ENCODE measurements at regions not wholly inside any gene's neighbourhood (a gene's known extent, or its start where the extent isn't known, plus 50 kb on each side); places are given as distances from the start of the nearest gene placed in this dataset.

DNA sequence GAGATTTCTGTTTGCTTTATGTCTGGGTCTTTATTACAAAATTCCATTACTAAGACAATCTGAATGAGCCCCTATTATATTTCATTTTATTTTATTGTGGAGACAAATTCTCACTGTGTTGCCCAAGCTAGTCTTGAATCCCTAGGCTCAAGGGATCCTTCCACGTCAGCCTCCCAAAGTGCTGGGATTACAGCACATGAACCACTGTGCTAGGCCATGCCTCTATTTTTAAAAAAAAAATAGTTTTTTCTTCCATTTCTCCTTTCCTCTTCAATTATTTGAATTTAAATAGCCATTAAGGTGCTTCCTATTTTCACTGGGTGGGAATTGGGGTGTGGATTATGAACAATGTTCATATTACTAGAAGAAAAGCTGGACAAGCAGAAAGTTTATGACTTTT, 1587.4 kb downstream of the GRIK2 start (continued):
- TF ChIP-seq, protein P1, sequence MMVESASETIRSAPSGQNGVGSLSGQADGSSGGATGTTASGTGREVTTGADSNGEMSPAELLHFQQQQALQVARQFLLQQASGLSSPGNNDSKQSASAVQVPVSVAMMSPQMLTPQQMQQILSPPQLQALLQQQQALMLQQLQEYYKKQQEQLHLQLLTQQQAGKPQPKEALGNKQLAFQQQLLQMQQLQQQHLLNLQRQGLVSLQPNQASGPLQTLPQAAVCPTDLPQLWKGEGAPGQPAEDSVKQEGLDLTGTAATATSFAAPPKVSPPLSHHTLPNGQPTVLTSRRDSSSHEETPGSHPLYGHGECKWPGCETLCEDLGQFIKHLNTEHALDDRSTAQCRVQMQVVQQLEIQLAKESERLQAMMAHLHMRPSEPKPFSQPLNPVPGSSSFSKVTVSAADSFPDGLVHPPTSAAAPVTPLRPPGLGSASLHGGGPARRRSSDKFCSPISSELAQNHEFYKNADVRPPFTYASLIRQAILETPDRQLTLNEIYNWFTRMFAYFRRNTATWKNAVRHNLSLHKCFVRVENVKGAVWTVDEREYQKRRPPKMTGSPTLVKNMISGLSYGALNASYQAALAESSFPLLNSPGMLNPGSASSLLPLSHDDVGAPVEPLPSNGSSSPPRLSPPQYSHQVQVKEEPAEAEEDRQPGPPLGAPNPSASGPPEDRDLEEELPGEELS (CRISPR knock-in tag; IDR thresholded peaks at IDR 0.05; ENCODE audit: borderline replicate concordance): no peak
- TF ChIP-seq PTBP1 (IDR thresholded peaks at IDR 0.05; ENCODE audit: low read depth, low read length): no peak
- no peak for TF ChIP-seq POLR2A (conservative IDR thresholded peaks at IDR 0.05)

DNA sequence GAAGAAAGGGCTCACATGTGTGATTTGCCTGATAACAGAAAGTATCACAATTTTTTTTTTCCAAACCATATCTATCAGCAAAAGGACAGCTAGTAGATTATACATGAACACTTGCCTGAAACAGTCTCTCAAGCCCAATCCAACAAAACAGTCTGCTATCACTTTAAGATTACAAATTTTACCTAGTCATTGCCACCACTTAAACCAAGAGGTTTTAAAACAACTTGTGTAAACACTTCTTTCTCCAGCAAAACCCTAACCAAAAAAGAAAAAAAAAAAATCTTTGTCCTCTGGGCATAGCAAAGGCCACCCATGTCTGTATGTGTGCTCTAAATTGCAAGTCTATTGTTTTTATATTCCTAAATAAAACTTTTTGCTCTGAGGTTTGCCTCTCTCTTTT, 1568.4 kb downstream of the GRIK2 start:
- no TSS peak for BruUV-seq (replicated peaks)
- POLR2A ChIA-PET: no interaction called here
- TF ChIP-seq PHB2 (IDR thresholded peaks at IDR 0.05; ENCODE audit: low read depth) (no peak), ZNF431 (CRISPR knock-in tag; IDR thresholded peaks at IDR 0.05) (no peak), CBX5 (IDR thresholded peaks at IDR 0.05; ENCODE audit: borderline replicate concordance, low read depth) (no peak), ZNF316 (IDR thresholded peaks at IDR 0.05) (no peak), HNRNPLL (IDR thresholded peaks at IDR 0.05; ENCODE audit: low read depth, low read length, poor library complexity, severe bottlenecking) (no peak), PHB (CRISPR knock-in tag; IDR thresholded peaks at IDR 0.05) (no peak), TRIM28 (IDR thresholded peaks at IDR 0.05) (no peak), ZNF584 (CRISPR knock-in tag; IDR thresholded peaks at IDR 0.05; ENCODE audit: low read depth) (no peak), RFX5 (IDR thresholded peaks at IDR 0.05; ENCODE audit: low read depth, low read length) (no peak), HNRNPUL1 (IDR thresholded peaks at IDR 0.05; ENCODE audit: low read length) (no peak), ZNF764 (CRISPR knock-in tag; IDR thresholded peaks at IDR 0.05; ENCODE audit: low read depth) (no peak), HDAC1 (IDR thresholded peaks at IDR 0.05) (no peak)
- TF ChIP-seq, protein P2, sequence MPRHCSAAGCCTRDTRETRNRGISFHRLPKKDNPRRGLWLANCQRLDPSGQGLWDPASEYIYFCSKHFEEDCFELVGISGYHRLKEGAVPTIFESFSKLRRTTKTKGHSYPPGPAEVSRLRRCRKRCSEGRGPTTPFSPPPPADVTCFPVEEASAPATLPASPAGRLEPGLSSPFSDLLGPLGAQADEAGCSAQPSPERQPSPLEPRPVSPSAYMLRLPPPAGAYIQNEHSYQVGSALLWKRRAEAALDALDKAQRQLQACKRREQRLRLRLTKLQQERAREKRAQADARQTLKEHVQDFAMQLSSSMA (CRISPR knock-in tag; IDR thresholded peaks at IDR 0.05): no peak
- TF ChIP-seq, protein P3, sequence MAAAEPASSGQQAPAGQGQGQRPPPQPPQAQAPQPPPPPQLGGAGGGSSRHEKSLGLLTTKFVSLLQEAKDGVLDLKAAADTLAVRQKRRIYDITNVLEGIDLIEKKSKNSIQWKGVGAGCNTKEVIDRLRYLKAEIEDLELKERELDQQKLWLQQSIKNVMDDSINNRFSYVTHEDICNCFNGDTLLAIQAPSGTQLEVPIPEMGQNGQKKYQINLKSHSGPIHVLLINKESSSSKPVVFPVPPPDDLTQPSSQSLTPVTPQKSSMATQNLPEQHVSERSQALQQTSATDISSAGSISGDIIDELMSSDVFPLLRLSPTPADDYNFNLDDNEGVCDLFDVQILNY (CRISPR knock-in tag; IDR thresholded peaks at IDR 0.05): no peak
- TF ChIP-seq, protein P4, sequence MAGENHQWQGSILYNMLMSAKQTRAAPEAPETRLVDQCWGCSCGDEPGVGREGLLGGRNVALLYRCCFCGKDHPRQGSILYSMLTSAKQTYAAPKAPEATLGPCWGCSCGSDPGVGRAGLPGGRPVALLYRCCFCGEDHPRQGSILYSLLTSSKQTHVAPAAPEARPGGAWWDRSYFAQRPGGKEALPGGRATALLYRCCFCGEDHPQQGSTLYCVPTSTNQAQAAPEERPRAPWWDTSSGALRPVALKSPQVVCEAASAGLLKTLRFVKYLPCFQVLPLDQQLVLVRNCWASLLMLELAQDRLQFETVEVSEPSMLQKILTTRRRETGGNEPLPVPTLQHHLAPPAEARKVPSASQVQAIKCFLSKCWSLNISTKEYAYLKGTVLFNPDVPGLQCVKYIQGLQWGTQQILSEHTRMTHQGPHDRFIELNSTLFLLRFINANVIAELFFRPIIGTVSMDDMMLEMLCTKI (IDR thresholded peaks at IDR 0.05; ENCODE audit: partially characterized antibody): no peak
- TF ChIP-seq, protein P5, sequence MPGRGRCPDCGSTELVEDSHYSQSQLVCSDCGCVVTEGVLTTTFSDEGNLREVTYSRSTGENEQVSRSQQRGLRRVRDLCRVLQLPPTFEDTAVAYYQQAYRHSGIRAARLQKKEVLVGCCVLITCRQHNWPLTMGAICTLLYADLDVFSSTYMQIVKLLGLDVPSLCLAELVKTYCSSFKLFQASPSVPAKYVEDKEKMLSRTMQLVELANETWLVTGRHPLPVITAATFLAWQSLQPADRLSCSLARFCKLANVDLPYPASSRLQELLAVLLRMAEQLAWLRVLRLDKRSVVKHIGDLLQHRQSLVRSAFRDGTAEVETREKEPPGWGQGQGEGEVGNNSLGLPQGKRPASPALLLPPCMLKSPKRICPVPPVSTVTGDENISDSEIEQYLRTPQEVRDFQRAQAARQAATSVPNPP (IDR thresholded peaks at IDR 0.05; ENCODE audit: borderline replicate concordance, insufficient read depth, insufficient read length): no peak

More for the DNA sequence above, 1568.4 kb downstream of the GRIK2 start:
- H4K20me1 ChIP-seq (replicated peaks; ENCODE audit: control insufficient read depth, insufficient read depth, low read length): no peaks in the 10 kb centered on the region
- H3K79me2 ChIP-seq (ENCODE audit: control insufficient read depth, insufficient read depth, low read length): no peaks in the 10 kb centered on the region
- H3K4me1 ChIP-seq (replicated peaks in 1 of 2; ENCODE audit: control insufficient read depth in 2 of 2, insufficient read depth in 2 of 2, low read length in 2 of 2): no peaks in the 10 kb centered on the region
- no peak overlapping the region for H3K4me3 ChIP-seq
- in situ Hi-C loops (cut with MboI): no loop called here
- CTCF ChIA-PET (ENCODE audit: low intra/inter-chr PET ratio): no interaction called here
- no peak overlapping the region for H3K4me2 ChIP-seq (ENCODE audit: insufficient read depth, low read length)
- no peaks in the 10 kb centered on the region for H3K9me1 ChIP-seq (ENCODE audit: control insufficient read depth, insufficient read depth, low read length)
- no peaks in the 10 kb centered on the region for H3K36me3 ChIP-seq (ENCODE audit: control insufficient read depth, insufficient read depth, low read length)
- H2AFZ ChIP-seq (ENCODE audit: low read depth, low read length): no peak overlapping the region
- no peaks in the 10 kb centered on the region for H3K9me3 ChIP-seq (replicated peaks; ENCODE audit: control insufficient read depth, insufficient read depth, low read depth, low read length)
- no peak overlapping the region for H3K9ac ChIP-seq (ENCODE audit: insufficient read depth in 1 of 2, low read depth in 2 of 2, low read length in 2 of 2)
- H3K27ac ChIP-seq (ENCODE audit: extremely low read depth, low read depth, low read length): no peak overlapping the region
- H3K27me3 ChIP-seq (ENCODE audit: control insufficient read depth in 2 of 2, insufficient read depth in 2 of 2, low read length in 2 of 2): no peaks in the 10 kb centered on the region
- intact Hi-C loops (cut with micrococcal nuclease): no loop called here
- FAIRE-seq (no peak), ATAC-seq (no peak), DNase-seq (ENCODE audit: extremely low read depth in 1 of 4, low spot score in 3 of 4) (no peak)
